K562 (cell line): ENCODE measurements at regions not wholly inside any gene's neighbourhood (a gene's known extent, or its start where the extent isn't known, plus 50 kb on each side); places are given as distances from the start of the nearest gene placed in this dataset.

Source experiments
- ATAC-seq: fragments of 200-7000 bp; cut with Tn5 transposase; 3 replicates; pipeline ENCODE4 v1.9.1; 2020; ENCODE audit warnings: moderate library complexity
- BruUV-seq: library from RNA; stranded (reverse); fragments of 400-500 nt; replicated peaks from 2 replicates; lab custom pipeline; 2021; lab: Mats Ljungman, UMichigan
- CTCF ChIA-PET: fragments of 300-600 bp; formaldehyde crosslinking; extraction: SDS; loops from one replicate; lab custom pipeline; 2021; ENCODE audit warnings: low intra/inter-chr PET ratio; lab: Yijun Ruan, JAX
- POLR2A ChIA-PET: fragments of 300-600, 350-650 bp; sonication (Branson Sonifier 250); formaldehyde crosslinking; extraction: SDS; loops from one replicate; lab custom pipeline; 2021; ENCODE audit warnings: antibody characterized with exemption, inconsistent platforms; lab: Yijun Ruan, JAX
- DNase-seq, 4 experiments: peaks; one replicate each; pipeline versions ENCODE4 v3.0.0 to v3.0.0-alpha.2; 2011 to 2018; ENCODE audit warnings: low spot score in 3 of 4, mixed read lengths in 3 of 4; ENCODE audit errors: extremely low read depth in 1 of 4
- FAIRE-seq: peaks from 2 replicates; lab custom pipeline; 2011; peaks lifted over from hg19 to GRCh38; lab: Jason Lieb, UNC
- H2AFZ ChIP-seq: 2 replicates; pipeline ENCODE4 v1.6.0; 2011; ENCODE audit warnings: low read depth, low read length, control low read depth, inconsistent platforms
- H3K27ac ChIP-seq: fragments of 200-600 bp; 3 replicates; pipeline ENCODE4 v1.8.0; 2011; ENCODE audit warnings: low read depth, mild to moderate bottlenecking, control low read depth, inconsistent platforms, low read length, moderate library complexity, mixed read lengths; ENCODE audit errors: extremely low read depth
- H3K27me3 ChIP-seq, 2 experiments: fragments of 300-600 bp in 1 of 2; 2 replicates in 1 of 2; 3 replicates in 1 of 2; pipeline versions ENCODE4 v1.6.0 to v1.8.0; 2011; ENCODE audit warnings: inconsistent platforms in 2 of 2, low read length in 2 of 2, mild to moderate bottlenecking in 1 of 2, mixed read lengths in 1 of 2, moderate library complexity in 1 of 2; ENCODE audit not compliant: control insufficient read depth in 2 of 2, insufficient read depth in 2 of 2
- H3K36me3 ChIP-seq: fragments of 300-600 bp; 3 replicates; pipeline ENCODE4 v1.8.0; 2011; ENCODE audit warnings: mild to moderate bottlenecking, low read length, inconsistent platforms; ENCODE audit not compliant: control insufficient read depth, insufficient read depth
- H3K4me1 ChIP-seq, 2 experiments: fragments of 200-600 bp in 1 of 2; replicated peaks in 1 of 2; 2 replicates in 1 of 2; 3 replicates in 1 of 2; pipeline versions ENCODE4 v1.5.1 to v1.8.0; 2011; ENCODE audit warnings: inconsistent platforms in 2 of 2, low read length in 2 of 2, mild to moderate bottlenecking in 1 of 2, mixed read lengths in 1 of 2, moderate library complexity in 1 of 2; ENCODE audit not compliant: control insufficient read depth in 2 of 2, insufficient read depth in 2 of 2
- H3K4me2 ChIP-seq: 2 replicates; pipeline ENCODE4 v1.6.1; 2011; ENCODE audit warnings: low read length, control low read depth, inconsistent platforms, mixed read lengths; ENCODE audit not compliant: insufficient read depth
- H3K4me3 ChIP-seq: fragments of 200-600 bp; sonication (generic), shearing (Covaris generic); 2 replicates; pipeline ENCODE4 v1.5.1; 2016; ENCODE audit warnings: control low read depth, inconsistent platforms
- H3K79me2 ChIP-seq: fragments of 200-600 bp; 3 replicates; pipeline ENCODE4 v1.8.0; 2011; ENCODE audit warnings: low read length, inconsistent platforms; ENCODE audit not compliant: control insufficient read depth, insufficient read depth
- H3K9ac ChIP-seq, 2 experiments: 2 replicates each; pipeline versions ENCODE4 v1.6.0 to v1.6.1; 2011; ENCODE audit warnings: low read depth in 2 of 2, low read length in 2 of 2, control low read depth in 1 of 2, inconsistent platforms in 1 of 2, mild to moderate bottlenecking in 1 of 2, mixed read lengths in 1 of 2; ENCODE audit not compliant: insufficient read depth in 1 of 2
- H3K9me1 ChIP-seq: one replicate; pipeline ENCODE4 v1.6.0; 2011; ENCODE audit warnings: inconsistent platforms, mild to moderate bottlenecking, low read length, moderate library complexity; ENCODE audit not compliant: control insufficient read depth, insufficient read depth
- H3K9me3 ChIP-seq: replicated peaks from 2 replicates; pipeline ENCODE4 v1.5.1; 2011; ENCODE audit warnings: low read depth, low read length, inconsistent platforms; ENCODE audit not compliant: control insufficient read depth, insufficient read depth
- H4K20me1 ChIP-seq: replicated peaks from 2 replicates; pipeline ENCODE4 v1.6.1; 2011; ENCODE audit warnings: low read length, inconsistent platforms, mixed read lengths; ENCODE audit not compliant: control insufficient read depth, insufficient read depth
- ATF1 ChIP-seq, 2 experiments: fragments of 450-650 bp in 1 of 2; IDR thresholded peaks; 2 replicates each; pipeline ENCODE4 v1.6.1; 2016; ENCODE audit warnings: missing compliant biosample characterization in 1 of 2, missing genetic modification characterization in 1 of 2
- CXXC5 ChIP-seq: fragments of 250-450 bp; sonication (Bioruptor Pico); IDR thresholded peaks from 2 replicates; pipeline ENCODE4 v1.8.0; 2022; ENCODE audit warnings: inconsistent platforms, mild to moderate bottlenecking, moderate library complexity
- FOXP1 ChIP-seq: sonication (generic); formaldehyde crosslinking; IDR thresholded peaks from 2 replicates; pipeline ENCODE4 v1.8.0; 2022; ENCODE audit warnings: mild to moderate bottlenecking, missing genetic modification reagents
- MEIS2 ChIP-seq: fragments of 450-650 bp; IDR thresholded peaks from 2 replicates; pipeline ENCODE4 v1.6.1; 2014; ENCODE audit warnings: mild to moderate bottlenecking; ENCODE audit not compliant: partially characterized antibody
- POLR2B ChIP-seq: fragments of 450-650 bp; IDR thresholded peaks from 2 replicates; pipeline ENCODE4 v1.6.1; 2018; ENCODE audit warnings: low read depth; ENCODE audit not compliant: partially characterized antibody
- RBM39 ChIP-seq: fragments of 200-400 bp; formaldehyde crosslinking; optimal IDR thresholded peaks from 2 replicates; pipeline ENCODE3; 2018; ENCODE audit warnings: low read depth, low read length
- RERE ChIP-seq: sonication (generic); formaldehyde crosslinking; IDR thresholded peaks from 2 replicates; pipeline ENCODE4 v1.8.0; 2023; ENCODE audit warnings: missing genetic modification reagents, mild to moderate bottlenecking, borderline replicate concordance
- SAFB ChIP-seq: fragments of 200-400 bp; formaldehyde crosslinking; IDR thresholded peaks from 2 replicates; pipeline ENCODE4 v1.6.1; 2017; ENCODE audit warnings: low read depth, low read length, borderline replicate concordance
- ZBTB5 ChIP-seq: fragments of 450-650 bp; IDR thresholded peaks from 2 replicates; pipeline ENCODE4 v1.6.1; 2017; ENCODE audit warnings: antibody characterized with exemption
- ZNF436 ChIP-seq: fragments of 250-450, 450-650 bp; sonication (Bioruptor Pico); formaldehyde crosslinking; IDR thresholded peaks from 2 replicates; pipeline ENCODE4 v1.7.0; 2020; ENCODE audit warnings: mild to moderate bottlenecking
- ZNF785 ChIP-seq: fragments of 250-450 bp; sonication (Bioruptor Pico); IDR thresholded peaks from 2 replicates; pipeline ENCODE4 v1.4.0; 2020; ENCODE audit warnings: mild to moderate bottlenecking
- WGBS: fragments of 100-300 bp; shearing (Covaris generic); methylation state at CpG from one replicate; pipeline ENCODE4 v1.1.6; 2016; ENCODE audit warnings: low coverage, mixed read lengths; ENCODE audit not compliant: insufficient coverage; ENCODE audit errors: missing lambda C conversion rate; 5-methylcytosine and 5-hydroxymethylcytosine counted together
- in situ Hi-C: fragments of 300-500 bp; cut with MboI; formaldehyde crosslinking; loops from 4 replicates; pipeline ENCODE4 v1.15.0; 2018; ENCODE audit warnings: inconsistent platforms, mixed read lengths
- intact Hi-C: fragments of 100-400 bp; cut with micrococcal nuclease; formaldehyde crosslinking; loops from 2 replicates; pipeline ENCODE4 v1.14.2; 2022

GRCh38 chr2:34534761-34535160, 935.7 kb upstream of the FAM98A start:
- Histone ChIP-seq H3K9me3 (no peaks in the 10 kb centered on the region), H3K4me3 (no peak overlapping the region), H3K79me2 (no peaks in the 10 kb centered on the region), H2AFZ (no peak overlapping the region), H3K27me3 (no peaks in the 10 kb centered on the region), H3K9me1 (no peaks in the 10 kb centered on the region), H3K4me1 (no peaks in the 10 kb centered on the region), H3K4me2 (no peak overlapping the region), H3K27ac (no peak overlapping the region), H3K36me3 (no peaks in the 10 kb centered on the region), H4K20me1 (no peaks in the 10 kb centered on the region), H3K9ac (no peak overlapping the region)
- BruUV-seq: no TSS peak
- FAIRE-seq (no peak), DNase-seq (no peak), ATAC-seq (no peak)
- 0% methylated on average over 3 of the region's 3 CpGs for WGBS
- POLR2A ChIA-PET: no interaction called here
- CTCF ChIA-PET: no interaction called here
- in situ Hi-C loops: no loop called here
- TF ChIP-seq FOXP1 (CRISPR knock-in tag) (no peak), POLR2B (no peak), RERE (CRISPR knock-in tag) (no peak), SAFB (no peak), ATF1 (CRISPR knock-in tag; IDR thresholded peaks at IDR 0.05) (no peak), ATF1 (tag; IDR thresholded peaks at IDR 0.05) (no peak), RBM39 (no peak), ZBTB5 (no peak), MEIS2 (no peak), ZNF785 (CRISPR knock-in tag) (no peak), ZNF436 (CRISPR knock-in tag) (no peak), CXXC5 (CRISPR knock-in tag) (no peak)
- intact Hi-C loops: no loop called here
